Keratinocyte (primary cell): ENCODE measurements at regions not wholly inside any gene's neighbourhood (a gene's known extent, or its start where the extent isn't known, plus 50 kb on each side); places are given as distances from the start of the nearest gene placed in this dataset.

Experiments used
- DNase-seq: peaks from one replicate; pipeline ENCODE4 v3.0.0-alpha.2; 2011; ENCODE audit warnings: low read depth, missing footprints, low spot score
- FAIRE-seq: peaks from 2 replicates; lab custom pipeline; 2011; peaks lifted over from hg19 to GRCh38; lab: Jason Lieb, UNC
- H2AFZ ChIP-seq: 2 replicates; pipeline ENCODE4 v1.6.0; 2012; ENCODE audit warnings: low read length, control low read depth, inconsistent platforms; ENCODE audit not compliant: control insufficient read depth
- H3K27ac ChIP-seq: 2 replicates; pipeline ENCODE4 v1.5.1; 2011; ENCODE audit warnings: low read length; ENCODE audit not compliant: control insufficient read depth, insufficient read depth
- H3K27me3 ChIP-seq: 3 replicates; pipeline ENCODE4 v1.6.0; 2011; ENCODE audit warnings: low read length; ENCODE audit not compliant: control insufficient read depth, insufficient read depth; ENCODE audit errors: extremely low read depth
- H3K36me3 ChIP-seq, 2 experiments: 2 replicates in 1 of 2; 3 replicates in 1 of 2; pipeline ENCODE4 v1.5.1; 2011; ENCODE audit warnings: low read length in 2 of 2, mild to moderate bottlenecking in 1 of 2; ENCODE audit not compliant: control insufficient read depth in 2 of 2, insufficient read depth in 2 of 2; ENCODE audit errors: extremely low read depth in 1 of 2
- H3K4me1 ChIP-seq: 3 replicates; pipeline ENCODE4 v1.5.1; 2011; ENCODE audit warnings: low read length; ENCODE audit not compliant: control insufficient read depth, insufficient read depth; ENCODE audit errors: extremely low read depth
- H3K4me2 ChIP-seq: 3 replicates; pipeline ENCODE4 v1.6.0; 2011; ENCODE audit warnings: low read depth, low read length; ENCODE audit not compliant: control insufficient read depth, insufficient read depth; ENCODE audit errors: extremely low read depth
- H3K4me3 ChIP-seq, 3 experiments: fragments of 200-600 bp in 1 of 3; sonication (generic) in 1 of 3; 2 replicates in 2 of 3; 3 replicates in 1 of 3; pipeline ENCODE4 v1.5.1; 2011 to 2016; ENCODE audit warnings: low read length in 3 of 3, mild to moderate bottlenecking in 3 of 3, control low read depth in 2 of 3, inconsistent platforms in 1 of 3, low read depth in 1 of 3, mixed read lengths in 1 of 3, mixed run types in 1 of 3, moderate library complexity in 1 of 3; ENCODE audit not compliant: control insufficient read depth in 2 of 3, insufficient read depth in 2 of 3; ENCODE audit errors: extremely low read depth in 1 of 3
- H3K79me2 ChIP-seq: 2 replicates; pipeline ENCODE4 v1.6.0; 2012; ENCODE audit warnings: low read length; ENCODE audit not compliant: control insufficient read depth, insufficient read depth
- H3K9ac ChIP-seq: 3 replicates; pipeline ENCODE4 v1.6.0; 2011; ENCODE audit warnings: low read length; ENCODE audit not compliant: control insufficient read depth, insufficient read depth; ENCODE audit errors: extremely low read depth
- H3K9me1 ChIP-seq: 3 replicates; pipeline ENCODE4 v1.6.0; 2011; ENCODE audit warnings: low read length; ENCODE audit not compliant: control insufficient read depth, insufficient read depth; ENCODE audit errors: extremely low read depth
- H3K9me3 ChIP-seq: 2 replicates; pipeline ENCODE4 v1.5.1; 2012; ENCODE audit warnings: low read depth, low read length; ENCODE audit not compliant: control insufficient read depth
- H4K20me1 ChIP-seq: 3 replicates; pipeline ENCODE4 v1.6.0; 2011; ENCODE audit warnings: low read length; ENCODE audit not compliant: control insufficient read depth, insufficient read depth; ENCODE audit errors: extremely low read depth
- EZH2 ChIP-seq: IDR thresholded peaks from one replicate; pipeline ENCODE4 v1.6.1; 2012; ENCODE audit warnings: inconsistent platforms, mild to moderate bottlenecking, low read length, moderate library complexity
- dilution Hi-C: fragments of 300-500 bp; cut with MboI; formaldehyde crosslinking; loops from one replicate; pipeline ENCODE4 v1.7.0; 2020; ENCODE audit warnings: low sequenced_read_pairs; ENCODE audit not compliant: extremely low pct_ligation_motif_present
- TF ChIP-seq, protein P1 (sequence below), 3 experiments: IDR thresholded peaks in 1 of 3; conservative IDR thresholded peaks in 1 of 3; optimal IDR thresholded peaks in 1 of 3; 2 replicates in 2 of 3; 3 replicates in 1 of 3; pipeline versions ENCODE3 to v1.5.1; 2011; ENCODE audit warnings: low read length in 3 of 3, mild to moderate bottlenecking in 3 of 3, moderate library complexity in 2 of 3, control low read depth in 1 of 3, inconsistent platforms in 1 of 3; ENCODE audit not compliant: insufficient read depth in 2 of 3; ENCODE audit errors: extremely low read depth in 1 of 3

DNA sequence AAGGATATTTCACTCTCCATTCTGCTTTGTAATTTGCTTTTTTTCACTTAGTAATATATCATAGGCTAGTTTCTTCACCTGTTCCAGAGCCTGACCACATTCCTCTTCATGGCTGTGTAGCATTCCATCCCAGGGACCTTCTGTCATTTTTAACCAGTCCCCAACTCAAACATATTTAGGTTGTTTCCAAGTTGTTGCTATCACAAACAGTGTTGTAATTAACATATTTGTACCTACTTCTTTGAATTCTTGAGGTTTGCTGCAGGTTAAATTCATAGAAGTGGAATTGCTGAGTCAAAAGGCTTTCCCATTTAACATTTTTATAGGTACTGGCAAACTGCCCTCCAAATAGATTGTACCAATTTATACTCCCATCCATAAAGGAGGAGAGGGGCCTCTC, 65.1 kb upstream of the MED9 start:
- Histone ChIP-seq H3K4me1 (peaks cover 37% of the 10 kb centered on the region), H3K4me3 (no peak overlapping the region), H3K27me3 (no peaks in the 10 kb centered on the region), H2AFZ (no peak overlapping the region), H3K9me3 (no peaks in the 10 kb centered on the region), H3K4me2 (peak overlapping the region; percentile 31), H3K9me1 (no peaks in the 10 kb centered on the region), H4K20me1 (no peaks in the 10 kb centered on the region), H3K9ac (peak overlapping the region; percentile 79), H3K36me3 (no peaks in the 10 kb centered on the region), H3K79me2 (no peaks in the 10 kb centered on the region), H3K27ac (no peak overlapping the region)
- no peak for FAIRE-seq
- dilution Hi-C loops, result no loop called here
- no peak for DNase-seq
- TF ChIP-seq, protein P1, sequence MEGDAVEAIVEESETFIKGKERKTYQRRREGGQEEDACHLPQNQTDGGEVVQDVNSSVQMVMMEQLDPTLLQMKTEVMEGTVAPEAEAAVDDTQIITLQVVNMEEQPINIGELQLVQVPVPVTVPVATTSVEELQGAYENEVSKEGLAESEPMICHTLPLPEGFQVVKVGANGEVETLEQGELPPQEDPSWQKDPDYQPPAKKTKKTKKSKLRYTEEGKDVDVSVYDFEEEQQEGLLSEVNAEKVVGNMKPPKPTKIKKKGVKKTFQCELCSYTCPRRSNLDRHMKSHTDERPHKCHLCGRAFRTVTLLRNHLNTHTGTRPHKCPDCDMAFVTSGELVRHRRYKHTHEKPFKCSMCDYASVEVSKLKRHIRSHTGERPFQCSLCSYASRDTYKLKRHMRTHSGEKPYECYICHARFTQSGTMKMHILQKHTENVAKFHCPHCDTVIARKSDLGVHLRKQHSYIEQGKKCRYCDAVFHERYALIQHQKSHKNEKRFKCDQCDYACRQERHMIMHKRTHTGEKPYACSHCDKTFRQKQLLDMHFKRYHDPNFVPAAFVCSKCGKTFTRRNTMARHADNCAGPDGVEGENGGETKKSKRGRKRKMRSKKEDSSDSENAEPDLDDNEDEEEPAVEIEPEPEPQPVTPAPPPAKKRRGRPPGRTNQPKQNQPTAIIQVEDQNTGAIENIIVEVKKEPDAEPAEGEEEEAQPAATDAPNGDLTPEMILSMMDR (optimal IDR thresholded peaks at IDR 0.05 in 1 of 3, IDR thresholded peaks at IDR 0.05 in 1 of 3, conservative IDR thresholded peaks at IDR 0.05 in 1 of 3; ENCODE audit: extremely low read depth in 1 of 3, insufficient read depth in 2 of 3, low read length in 3 of 3), result no peak
- TF ChIP-seq EZH2, result no peak

DNA sequence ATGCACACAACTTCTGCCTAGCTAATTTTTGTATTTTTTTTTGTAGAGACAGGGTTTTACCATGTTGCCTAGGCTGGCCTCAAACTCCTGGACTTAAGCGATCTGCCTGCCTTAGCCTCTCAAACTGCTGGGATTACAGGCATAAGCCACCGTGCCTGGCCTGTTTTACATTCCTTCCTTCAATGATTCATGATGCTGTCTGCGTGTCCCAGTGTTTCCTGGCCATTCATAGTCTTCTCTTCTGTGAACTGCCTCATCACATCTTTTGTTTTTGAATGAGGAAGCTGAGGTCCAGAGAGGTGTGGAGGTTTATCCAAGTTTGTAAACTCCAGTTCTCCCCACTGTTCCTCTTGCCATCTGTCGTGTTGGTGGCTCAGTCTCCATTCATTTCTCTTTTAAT, 64.5 kb upstream of the MED9 start:
- H4K20me1 ChIP-seq, result no peaks in the 10 kb centered on the region
- peak overlapping the region; percentile 31 for H3K4me2 ChIP-seq
- no peak overlapping the region for H2AFZ ChIP-seq
- H3K4me3 ChIP-seq, result peak overlapping the region in 1 of 3 experiments; percentile 11
- H3K27ac ChIP-seq, result peak overlapping the region; percentile 73
- no peaks in the 10 kb centered on the region for H3K9me3 ChIP-seq
- dilution Hi-C loops, result no loop called here
- H3K27me3 ChIP-seq, result no peaks in the 10 kb centered on the region
- peak overlapping the region; percentile 79 for H3K9ac ChIP-seq
- FAIRE-seq (peak; percentile 75), DNase-seq (no peak)
- TF ChIP-seq, protein P1 (optimal IDR thresholded peaks at IDR 0.05 in 1 of 3, IDR thresholded peaks at IDR 0.05 in 1 of 3, conservative IDR thresholded peaks at IDR 0.05 in 1 of 3; ENCODE audit: extremely low read depth in 1 of 3, insufficient read depth in 2 of 3, low read length in 3 of 3), result no peak
- TF ChIP-seq EZH2, result no peak
- no peaks in the 10 kb centered on the region for H3K79me2 ChIP-seq
- no peaks in the 10 kb centered on the region for H3K9me1 ChIP-seq
- no peaks in the 10 kb centered on the region for H3K36me3 ChIP-seq
- H3K4me1 ChIP-seq, result peaks cover 37% of the 10 kb centered on the region
